ENCODE measurements at regions not wholly inside any gene's neighbourhood (a gene's known extent, or its start where the extent isn't known, plus 50 kb on each side); places are given as distances from the start of the nearest gene placed in this dataset.
A peak's percentile ranks its signal among the peaks of the same experiment; 100 is the strongest.

- H3K27ac ChIP-seq (ENCODE audit: low read length), result no peak overlapping the region
- H3K9me3 ChIP-seq (replicated peaks; ENCODE audit: control insufficient read depth, low read depth, low read length), result no peaks in the 10 kb centered on the region
- DNase-seq, result no peak
- WGBS (ENCODE audit: insufficient coverage), result 89% methylated on average over 5 of the region's 7 CpGs
- no peaks in the 10 kb centered on the region for H3K27me3 ChIP-seq (ENCODE audit: control insufficient read depth, insufficient read depth, low read length)
- H3K4me3 ChIP-seq (ENCODE audit: low read length), result no peak overlapping the region
- no peaks in the 10 kb centered on the region for H3K4me1 ChIP-seq (ENCODE audit: control insufficient read depth, insufficient read depth, low read length)
- no peaks in the 10 kb centered on the region for H3K36me3 ChIP-seq (ENCODE audit: control insufficient read depth, insufficient read depth, low read length)
Observed at GRCh38 chr3:59121346-59122144, 71.7 kb upstream of the CFAP20DC start.

DNA sequence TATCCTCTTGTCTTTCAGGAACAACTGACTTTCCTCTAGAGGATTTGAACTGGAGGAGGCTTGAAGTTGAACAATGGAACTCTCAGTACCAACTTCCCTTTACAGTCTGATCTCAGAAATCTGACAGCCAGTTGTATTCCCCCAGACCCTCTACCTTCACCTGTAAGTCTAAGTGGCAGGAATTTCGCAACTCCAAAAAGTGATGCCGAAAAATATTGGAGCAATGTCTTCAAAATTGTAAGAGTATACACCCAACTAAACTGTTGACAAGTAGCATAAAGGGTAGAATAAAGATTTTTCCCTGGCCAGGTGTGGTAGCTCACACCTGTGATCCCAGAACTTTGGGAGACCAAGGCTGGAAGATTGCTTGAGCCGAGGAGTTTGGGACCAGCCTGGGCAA is 69.1 kb upstream of the CFAP20DC start:
- Histone ChIP-seq H3K4me1 (ENCODE audit: control insufficient read depth, insufficient read depth, low read length) (no peaks in the 10 kb centered on the region), H3K27me3 (ENCODE audit: control insufficient read depth, insufficient read depth, low read length) (no peaks in the 10 kb centered on the region), H3K9me3 (replicated peaks; ENCODE audit: control insufficient read depth, low read depth, low read length) (no peaks in the 10 kb centered on the region), H3K4me3 (ENCODE audit: low read length) (no peak overlapping the region), H3K36me3 (ENCODE audit: control insufficient read depth, insufficient read depth, low read length) (no peaks in the 10 kb centered on the region), H3K27ac (ENCODE audit: low read length) (no peak overlapping the region)
- 86% methylated on average over 1 of the region's 3 CpGs for WGBS (ENCODE audit: insufficient coverage)
- DNase-seq, result no peak

GRCh38 chr3:59117396-59117795 is 67.6 kb upstream of the CFAP20DC start:
- Histone ChIP-seq H3K4me3 (ENCODE audit: low read length) (no peak overlapping the region), H3K27me3 (ENCODE audit: control insufficient read depth, insufficient read depth, low read length) (no peaks in the 10 kb centered on the region), H3K4me1 (ENCODE audit: control insufficient read depth, insufficient read depth, low read length) (no peaks in the 10 kb centered on the region), H3K36me3 (ENCODE audit: control insufficient read depth, insufficient read depth, low read length) (no peaks in the 10 kb centered on the region), H3K9me3 (replicated peaks; ENCODE audit: control insufficient read depth, low read depth, low read length) (no peaks in the 10 kb centered on the region), H3K27ac (ENCODE audit: low read length) (no peak overlapping the region)
- no CpG with 5 or more reads among the region's 3 CpGs for WGBS (ENCODE audit: insufficient coverage)
- DNase-seq, result no peak

DNA sequence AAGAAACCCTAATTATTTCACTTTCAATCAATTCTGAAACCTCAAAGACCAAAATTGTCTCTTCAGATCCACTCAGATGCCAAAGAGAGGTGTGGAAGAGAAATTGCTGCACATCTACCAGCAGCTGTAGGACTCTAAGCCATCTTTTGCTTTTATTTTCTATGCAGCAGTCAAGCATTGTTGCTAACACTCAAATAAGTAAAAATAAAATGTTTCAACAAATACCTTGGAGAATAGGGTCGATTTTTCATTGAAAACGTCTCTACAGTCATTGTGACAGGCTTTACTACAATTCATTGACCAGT is 66.4 kb upstream of the CFAP20DC start:
- H3K9me3 ChIP-seq (replicated peaks; ENCODE audit: control insufficient read depth, low read depth, low read length), result no peaks in the 10 kb centered on the region
- DNase-seq, result no peak
- H3K4me3 ChIP-seq (ENCODE audit: low read length), result no peak overlapping the region
- WGBS (ENCODE audit: insufficient coverage), result no CpG with 5 or more reads among the region's 2 CpGs
- no peak overlapping the region for H3K27ac ChIP-seq (ENCODE audit: low read length)
- H3K4me1 ChIP-seq (ENCODE audit: control insufficient read depth, insufficient read depth, low read length), result no peaks in the 10 kb centered on the region
- H3K36me3 ChIP-seq (ENCODE audit: control insufficient read depth, insufficient read depth, low read length), result no peaks in the 10 kb centered on the region
- H3K27me3 ChIP-seq (ENCODE audit: control insufficient read depth, insufficient read depth, low read length), result no peaks in the 10 kb centered on the region

GRCh38 chr3:59115364-59116232 is 65.8 kb upstream of the CFAP20DC start:
- Histone ChIP-seq H3K27ac (ENCODE audit: low read length) (no peak overlapping the region), H3K27me3 (ENCODE audit: control insufficient read depth, insufficient read depth, low read length) (no peaks in the 10 kb centered on the region), H3K9me3 (replicated peaks; ENCODE audit: control insufficient read depth, low read depth, low read length) (no peaks in the 10 kb centered on the region), H3K36me3 (ENCODE audit: control insufficient read depth, insufficient read depth, low read length) (no peaks in the 10 kb centered on the region), H3K4me1 (ENCODE audit: control insufficient read depth, insufficient read depth, low read length) (no peaks in the 10 kb centered on the region), H3K4me3 (ENCODE audit: low read length) (no peak overlapping the region)
- 53% methylated on average over 3 of the region's 8 CpGs for WGBS (ENCODE audit: insufficient coverage)
- DNase-seq, result no peak

GRCh38 chr3:59107856-59108815 is 58.3 kb upstream of the CFAP20DC start:
- no peak overlapping the region for H3K27ac ChIP-seq (ENCODE audit: low read length)
- DNase-seq, result peak; percentile 25
- no peaks in the 10 kb centered on the region for H3K4me1 ChIP-seq (ENCODE audit: control insufficient read depth, insufficient read depth, low read length)
- H3K4me3 ChIP-seq (ENCODE audit: low read length), result no peak overlapping the region
- no CpG with 5 or more reads among the region's 5 CpGs for WGBS (ENCODE audit: insufficient coverage)
- H3K36me3 ChIP-seq (ENCODE audit: control insufficient read depth, insufficient read depth, low read length), result no peaks in the 10 kb centered on the region
- H3K27me3 ChIP-seq (ENCODE audit: control insufficient read depth, insufficient read depth, low read length), result no peaks in the 10 kb centered on the region
- H3K9me3 ChIP-seq (replicated peaks; ENCODE audit: control insufficient read depth, low read depth, low read length), result no peaks in the 10 kb centered on the region

GRCh38 chr3:59106085-59106648 is 56.3 kb upstream of the CFAP20DC start:
- Histone ChIP-seq H3K27me3 (ENCODE audit: control insufficient read depth, insufficient read depth, low read length) (no peaks in the 10 kb centered on the region), H3K4me3 (ENCODE audit: low read length) (no peak overlapping the region), H3K27ac (ENCODE audit: low read length) (no peak overlapping the region), H3K36me3 (ENCODE audit: control insufficient read depth, insufficient read depth, low read length) (no peaks in the 10 kb centered on the region), H3K9me3 (replicated peaks; ENCODE audit: control insufficient read depth, low read depth, low read length) (no peaks in the 10 kb centered on the region), H3K4me1 (ENCODE audit: control insufficient read depth, insufficient read depth, low read length) (peaks cover under 1% of the 10 kb centered on the region)
- no peak for DNase-seq
- WGBS (ENCODE audit: insufficient coverage), result no CpG with 5 or more reads among the region's 1 CpG

DNA sequence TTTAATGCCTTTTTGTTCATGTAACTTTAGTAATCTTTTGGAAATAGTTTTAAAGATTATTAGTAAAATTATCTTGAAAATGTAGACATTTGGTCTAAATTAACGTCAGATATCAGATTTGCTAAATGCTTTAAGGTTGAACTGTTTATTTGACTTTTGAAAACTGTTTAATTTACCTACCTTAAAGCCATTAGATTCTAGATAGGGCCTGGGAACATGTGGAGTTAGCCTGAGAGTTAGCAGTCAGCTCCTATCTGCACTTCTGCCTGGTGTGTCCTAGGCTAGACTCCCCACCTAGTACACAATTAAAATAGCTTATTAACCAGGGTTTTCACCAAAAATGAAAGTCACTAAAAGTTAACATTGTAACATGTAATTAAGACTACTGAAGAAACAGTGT is 53.7 kb upstream of the CFAP20DC start:
- Histone ChIP-seq H3K36me3 (ENCODE audit: control insufficient read depth, insufficient read depth, low read length) (no peaks in the 10 kb centered on the region), H3K27me3 (ENCODE audit: control insufficient read depth, insufficient read depth, low read length) (no peaks in the 10 kb centered on the region), H3K9me3 (replicated peaks; ENCODE audit: control insufficient read depth, low read depth, low read length) (no peaks in the 10 kb centered on the region), H3K27ac (ENCODE audit: low read length) (no peak overlapping the region), H3K4me3 (ENCODE audit: low read length) (no peak overlapping the region), H3K4me1 (ENCODE audit: control insufficient read depth, insufficient read depth, low read length) (peaks cover 5% of the 10 kb centered on the region)
- no peak for DNase-seq
- WGBS (ENCODE audit: insufficient coverage), result no CpG with 5 or more reads among the region's 1 CpG

DNA sequence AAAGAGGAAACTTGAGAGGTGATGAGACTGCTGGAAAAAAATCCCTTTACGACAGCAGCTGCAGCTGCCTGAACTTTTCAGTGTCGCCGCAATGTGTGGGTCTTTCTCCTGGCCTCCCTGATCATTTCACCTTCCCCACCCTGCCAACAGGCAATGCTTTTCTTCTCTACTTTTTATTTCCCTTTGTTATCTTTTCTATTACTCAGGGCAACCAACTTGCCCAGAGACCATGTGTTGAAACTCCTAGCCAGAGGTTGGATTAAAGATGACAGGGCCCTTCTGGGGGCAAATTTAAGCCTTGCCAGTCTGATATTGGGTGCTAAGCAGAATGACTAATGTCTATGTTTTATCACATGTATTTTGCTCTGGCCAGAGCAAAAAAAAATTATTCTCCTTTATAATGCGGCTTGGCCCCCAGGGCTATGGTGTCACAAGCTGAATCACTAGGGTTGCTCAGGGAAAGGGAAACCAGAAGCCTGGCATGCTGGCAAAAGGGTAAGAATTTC is 51.5 kb upstream of the CFAP20DC start:
- Histone ChIP-seq H3K4me1 (ENCODE audit: control insufficient read depth, insufficient read depth, low read length) (peaks cover 5% of the 10 kb centered on the region), H3K36me3 (ENCODE audit: control insufficient read depth, insufficient read depth, low read length) (no peaks in the 10 kb centered on the region), H3K27me3 (ENCODE audit: control insufficient read depth, insufficient read depth, low read length) (no peaks in the 10 kb centered on the region), H3K4me3 (ENCODE audit: low read length) (no peak overlapping the region), H3K9me3 (replicated peaks; ENCODE audit: control insufficient read depth, low read depth, low read length) (no peaks in the 10 kb centered on the region), H3K27ac (ENCODE audit: low read length) (no peak overlapping the region)
- DNase-seq, result no peak
- 38% methylated on average over 3 of the region's 4 CpGs for whole genome bisulfite sequencing (ENCODE audit: insufficient coverage)

All from muscle of leg (tissue), 3 donors.